Activated CD4-positive, alpha-beta T cell treated with anti-CD3 and anti-CD28 coated beads, Interleukin-2, amount 50 U/mL, for 48 hours (primary cell): ENCODE measurements at regions not wholly inside any gene's neighbourhood (a gene's known extent, or its start where the extent isn't known, plus 50 kb on each side); places are given as distances from the start of the nearest gene placed in this dataset.

Experiments used
- DNase-seq, 2 experiments: peaks; one replicate each; pipeline ENCODE4 v3.0.0-alpha.2; 2020

DNA sequence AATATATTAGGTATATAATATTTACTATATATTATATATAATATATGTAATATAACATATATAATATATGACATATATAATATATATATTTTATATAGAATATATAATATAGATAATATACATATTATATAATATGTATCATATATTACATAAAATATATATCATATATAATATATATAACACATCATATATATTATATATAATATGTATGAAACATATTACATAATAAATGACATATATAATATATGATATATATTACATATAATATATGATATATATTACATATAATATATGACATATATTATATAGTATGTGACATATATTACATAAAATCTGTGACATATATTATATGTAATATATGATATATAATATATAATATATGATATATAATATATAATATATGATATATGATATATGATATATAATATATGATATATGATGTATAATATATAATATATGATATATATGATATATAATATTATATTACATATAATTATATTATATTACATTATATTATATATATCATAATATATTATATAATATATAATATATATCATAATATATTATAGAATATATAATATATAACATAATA, 119.5 kb upstream of the RIMBP3 start:
- no peak for DNase-seq

DNA sequence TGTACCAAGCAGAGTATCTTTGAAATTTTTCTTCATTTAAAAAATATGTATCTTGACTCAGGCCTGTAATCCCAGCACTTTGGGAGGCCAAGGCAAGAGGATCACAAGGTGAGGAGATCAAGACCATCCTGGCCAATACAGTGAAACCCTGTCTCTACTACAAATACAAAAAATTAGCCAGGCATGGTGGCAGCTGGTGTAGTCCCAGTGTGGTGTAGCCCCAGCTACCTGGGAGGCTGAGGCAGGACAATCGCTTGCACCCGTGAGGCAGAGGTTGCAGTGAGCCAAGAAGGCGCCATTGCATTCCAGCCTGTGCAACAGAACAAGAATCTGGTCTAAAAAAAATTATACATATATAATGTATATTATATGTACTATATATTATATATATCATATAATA, 118.7 kb upstream of the RIMBP3 start:
- peak; percentile 54 to 70 for DNase-seq
